HCT116 (cell line): ENCODE measurements at regions not wholly inside any gene's neighbourhood (a gene's known extent, or its start where the extent isn't known, plus 50 kb on each side); places are given as distances from the start of the nearest gene placed in this dataset.

Experiments
- ATAC-seq: fragments of 200-7000 bp; cut with Tn5 transposase; 2 replicates; pipeline ENCODE4 v1.9.1; 2020; ENCODE audit warnings: mild to moderate bottlenecking, moderate library complexity
- BruUV-seq: library from RNA; stranded (reverse); fragments of 400-500 nt; replicated peaks from 2 replicates; lab custom pipeline; 2021; lab: Mats Ljungman, UMichigan
- CTCF ChIA-PET: fragments of 300-600 bp; sonication (Branson Sonifier 250); formaldehyde crosslinking; loops from one replicate; lab custom pipeline; 2021; ENCODE audit warnings: antibody characterized with exemption; lab: Charles Lee
- POLR2A ChIA-PET: fragments of 300-600, 350-600 bp; sonication (Branson Sonifier 250); formaldehyde crosslinking; loops from one replicate; lab custom pipeline; 2021; ENCODE audit warnings: antibody characterized with exemption; lab: Charles Lee
- RAD21 ChIA-PET, 2 experiments: fragments of 300-600 bp; sonication (Branson Sonifier 250); formaldehyde crosslinking; loops; one replicate each; lab custom pipeline; 2023; ENCODE audit warnings: low total read pairs in 2 of 2; ENCODE audit not compliant: uncharacterized antibody in 2 of 2, unreplicated experiment in 2 of 2, low non-redundant PET in 1 of 2; lab: Charles Lee
- DNase-seq: peaks from one replicate; pipeline ENCODE4 v3.0.0-alpha.2; 2010; ENCODE audit warnings: low read depth, low spot score
- H2AFZ ChIP-seq: fragments of 200-600 bp; shearing (Covaris generic), sonication (generic); 2 replicates; pipeline ENCODE4 v1.6.1; 2017; ENCODE audit warnings: low read depth, mixed run types, mixed read lengths, antibody characterized with exemption, low read length; ENCODE audit not compliant: poor library complexity, severe bottlenecking
- H3K27ac ChIP-seq: 2 replicates; pipeline ENCODE4 v1.5.1; 2012; ENCODE audit warnings: low read depth, low read length
- H3K27me3 ChIP-seq: fragments of 200-600 bp; sonication (generic); 2 replicates; pipeline ENCODE4 v1.6.1; 2016; ENCODE audit warnings: mixed run types, low read length, mixed read lengths; ENCODE audit not compliant: insufficient read depth
- H3K36me3 ChIP-seq, 2 experiments: fragments of 200-500 bp in 1 of 2; fragments of 200-600 bp in 1 of 2; sonication (Bioruptor generic) in 1 of 2; sonication (generic) in 1 of 2; 2 replicates each; pipeline versions ENCODE4 v1.5.1 to v1.6.1; 2014 to 2016; ENCODE audit warnings: low read length in 2 of 2, inconsistent platforms in 1 of 2, mixed read lengths in 1 of 2, mixed run types in 1 of 2; ENCODE audit not compliant: insufficient read depth in 2 of 2, control insufficient read depth in 1 of 2
- H3K4me1 ChIP-seq, 2 experiments: fragments of 200-600 bp in 1 of 2; sonication (generic) in 1 of 2; 2 replicates each; pipeline versions ENCODE4 v1.5.1 to v1.6.1; 2012 to 2017; ENCODE audit warnings: low read length in 2 of 2, inconsistent platforms in 1 of 2, mild to moderate bottlenecking in 1 of 2, mixed read lengths in 1 of 2, mixed run types in 1 of 2, moderate library complexity in 1 of 2; ENCODE audit not compliant: insufficient read depth in 2 of 2, control insufficient read depth in 1 of 2
- H3K4me2 ChIP-seq: fragments of 200-600 bp; sonication (generic); 2 replicates; pipeline ENCODE4 v1.6.1; 2017; ENCODE audit warnings: mixed run types, low read length, mixed read lengths
- H3K4me3 ChIP-seq, 2 experiments: fragments of 200-600 bp in 1 of 2; sonication (generic) in 1 of 2; replicated peaks in 1 of 2; 2 replicates each; pipeline ENCODE4 v1.5.1; 2011 to 2016; ENCODE audit warnings: low read length in 2 of 2, control low read depth in 1 of 2, low read depth in 1 of 2, mild to moderate bottlenecking in 1 of 2, mixed read lengths in 1 of 2, mixed run types in 1 of 2
- H3K79me2 ChIP-seq: fragments of 200-600 bp; sonication (generic); 2 replicates; pipeline ENCODE4 v1.6.1; 2017; ENCODE audit warnings: mild to moderate bottlenecking, mixed run types, low read length, moderate library complexity, mixed read lengths; ENCODE audit not compliant: insufficient read depth
- H3K9ac ChIP-seq: fragments of 200-600 bp; sonication (generic); 2 replicates; pipeline ENCODE4 v1.6.1; 2016; ENCODE audit warnings: low read length, mixed read lengths
- H3K9me2 ChIP-seq: fragments of 200-600 bp; sonication (generic), shearing (Covaris generic); 2 replicates; pipeline ENCODE4 v1.6.1; 2017; ENCODE audit warnings: mixed run types, mild to moderate bottlenecking, moderate library complexity; ENCODE audit not compliant: insufficient read depth
- H3K9me3 ChIP-seq, 2 experiments: fragments of 200-500 bp in 1 of 2; fragments of 200-600 bp in 1 of 2; sonication (Bioruptor generic) in 1 of 2; sonication (generic) in 1 of 2; 2 replicates each; pipeline ENCODE4 v1.6.1; 2014 to 2017; ENCODE audit warnings: low read length in 2 of 2, mixed read lengths in 2 of 2, inconsistent platforms in 1 of 2, low read depth in 1 of 2, mild to moderate bottlenecking in 1 of 2, mixed run types in 1 of 2, moderate library complexity in 1 of 2; ENCODE audit not compliant: control insufficient read depth in 1 of 2, insufficient read depth in 1 of 2
- H4K20me1 ChIP-seq: fragments of 200-600 bp; sonication (generic), shearing (Covaris generic); 2 replicates; pipeline ENCODE4 v1.6.1; 2017; ENCODE audit warnings: mixed run types, mild to moderate bottlenecking, moderate library complexity; ENCODE audit not compliant: insufficient read depth
- CBX3 ChIP-seq: IDR thresholded peaks from 2 replicates; pipeline ENCODE4 v1.6.1; 2012; ENCODE audit warnings: low read depth
- EGR1 ChIP-seq: IDR thresholded peaks from 2 replicates; pipeline ENCODE4 v1.6.1; 2012; ENCODE audit warnings: low read depth
- SIN3A ChIP-seq: IDR thresholded peaks from 2 replicates; pipeline ENCODE4 v1.6.1; 2012; ENCODE audit warnings: low read depth
- SRF ChIP-seq: IDR thresholded peaks from 2 replicates; pipeline ENCODE4 v1.6.1; 2012; ENCODE audit warnings: low read depth
- YY1 ChIP-seq: IDR thresholded peaks from 2 replicates; pipeline ENCODE4 v1.6.1; 2011; ENCODE audit warnings: low read length, low read depth, moderate library complexity, mild to moderate bottlenecking; ENCODE audit not compliant: insufficient replicate concordance; ENCODE audit errors: extremely low read depth
- intact Hi-C: fragments of 100-400 bp; cut with micrococcal nuclease; formaldehyde crosslinking; loops from 2 replicates; pipeline ENCODE4 v1.10.0; 2022
- TF ChIP-seq, protein P1 (sequence below): IDR thresholded peaks from 2 replicates; pipeline ENCODE4 v1.6.1; 2012

DNA sequence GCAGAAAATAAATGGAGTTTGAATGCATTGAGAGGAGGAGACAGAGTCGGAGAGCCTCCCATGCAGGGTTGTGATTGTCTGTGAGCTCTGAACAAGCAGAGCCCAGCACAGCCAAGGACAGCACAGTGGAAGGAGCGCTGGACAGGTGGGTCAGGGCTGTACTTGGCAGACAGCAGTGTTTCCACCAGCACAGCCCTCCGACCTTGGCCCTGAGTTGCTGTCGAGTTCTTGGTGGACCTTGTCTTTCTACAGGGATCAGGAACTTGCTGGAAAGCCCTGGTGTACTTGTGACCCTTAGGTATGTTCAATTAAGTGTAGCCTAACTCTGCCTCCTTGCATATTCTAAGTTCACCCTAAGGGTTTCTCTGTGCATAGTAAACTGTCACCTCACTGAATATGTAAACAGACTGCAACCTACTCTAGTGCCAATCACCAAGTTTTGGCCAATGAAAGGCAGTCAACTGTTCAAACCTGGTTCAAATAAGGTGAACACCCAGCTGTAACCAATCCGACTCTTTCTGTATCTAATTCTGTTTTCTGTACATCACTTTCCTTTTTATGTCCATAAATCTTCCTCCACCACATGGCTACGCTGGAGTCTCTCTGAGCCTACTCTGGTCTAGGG lies 86.6 kb upstream of the SLC25A33 start:
- Histone ChIP-seq H3K27ac (no peak overlapping the region), H3K27me3 (no peaks in the 10 kb centered on the region), H4K20me1 (no peaks in the 10 kb centered on the region), H3K36me3 (no peaks in the 10 kb centered on the region), H3K79me2 (no peaks in the 10 kb centered on the region), H3K4me1 (no peaks in the 10 kb centered on the region), H3K9me2 (no peaks in the 10 kb centered on the region), H3K4me3 (no peak overlapping the region), H3K9ac (no peak overlapping the region), H3K4me2 (no peak overlapping the region), H2AFZ (no peak overlapping the region), H3K9me3 (no peaks in the 10 kb centered on the region)
- no peak for ATAC-seq
- ChIA-PET CTCF (no interaction called here), POLR2A (no interaction called here), RAD21 (no interaction called here)
- no peak for DNase-seq
- TF ChIP-seq SIN3A = no peak
- TF ChIP-seq, protein P1, sequence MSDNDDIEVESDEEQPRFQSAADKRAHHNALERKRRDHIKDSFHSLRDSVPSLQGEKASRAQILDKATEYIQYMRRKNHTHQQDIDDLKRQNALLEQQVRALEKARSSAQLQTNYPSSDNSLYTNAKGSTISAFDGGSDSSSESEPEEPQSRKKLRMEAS = no peak
- no peak for TF ChIP-seq CBX3
- no peak for TF ChIP-seq SRF
- no TSS peak for BruUV-seq
- intact Hi-C loops = no loop called here

- ATAC-seq (no peak), DNase-seq (no peak)
- no peak overlapping the region for H3K27ac ChIP-seq
- no peaks in the 10 kb centered on the region for H3K9me2 ChIP-seq
- POLR2A ChIA-PET = no interaction called here
- intact Hi-C loops = no loop called here
- H2AFZ ChIP-seq = no peak overlapping the region
- CTCF ChIA-PET = interaction anchor here (3.8 kb wide), 1 partner anchor 164 kb away, joined by 26 read pairs; no protein-coding TSS in a partner anchor
- H3K27me3 ChIP-seq = no peaks in the 10 kb centered on the region
- RAD21 ChIA-PET = interaction anchor here in 1 of 2 experiments (0.9 kb wide), 1 partner anchor 187 kb away, joined by 3 read pairs; no protein-coding TSS in a partner anchor
- H3K4me3 ChIP-seq = no peak overlapping the region
- no TSS peak for BruUV-seq
- H3K36me3 ChIP-seq = no peaks in the 10 kb centered on the region
- no peaks in the 10 kb centered on the region for H3K9me3 ChIP-seq
- H3K9ac ChIP-seq = no peak overlapping the region
- TF ChIP-seq, protein P1 = no peak
- TF ChIP-seq EGR1 (no peak), YY1 (no peak), CBX3 (no peak)
- no peaks in the 10 kb centered on the region for H4K20me1 ChIP-seq
- H3K79me2 ChIP-seq = no peaks in the 10 kb centered on the region
- no peaks in the 10 kb centered on the region for H3K4me1 ChIP-seq
- H3K4me2 ChIP-seq = no peak overlapping the region
Observed at GRCh38 chr1:9453375-9453774, 85.9 kb upstream of the SLC25A33 start.
